Prostate gland (tissue), 2 donors: ENCODE measurements at regions not wholly inside any gene's neighbourhood (a gene's known extent, or its start where the extent isn't known, plus 50 kb on each side); places are given as distances from the start of the nearest gene placed in this dataset.
"Not testable (repeated sequence)": the region's sequence is repeated elsewhere in the genome, so short reads cannot be mapped to it uniquely, and the experiment has no call there.

Source experiments
- CTCF ChIP-seq, 4 experiments: fragments of 200-600 bp in 2 of 4; fragments of 450-650 bp in 2 of 4; sonication (generic) in 2 of 4; IDR thresholded peaks; 1 replicate in 3 of 4; 2 replicates in 1 of 4; pipeline ENCODE4 v1.5.1; 2016 to 2019; ENCODE audit warnings: antibody characterized with exemption in 4 of 4, mild to moderate bottlenecking in 2 of 4, moderate library complexity in 2 of 4
- POLR2A ChIP-seq: fragments of 450-650 bp; IDR thresholded peaks from one replicate; pipeline ENCODE4 v1.6.1; 2016; ENCODE audit warnings: antibody characterized with exemption, mild to moderate bottlenecking
- POLR2AphosphoS5 ChIP-seq: sonication (generic); formaldehyde crosslinking; IDR thresholded peaks from one replicate; pipeline ENCODE4 v1.6.1; 2017; ENCODE audit warnings: antibody characterized with exemption

- not testable (repeated sequence) for TF ChIP-seq CTCF (IDR thresholded peaks at IDR 0.05); POLR2A; POLR2AphosphoS5
Measured at GRCh38 chrX:140138492-140138891, 173.2 kb upstream of the CXorf66 start.
